CD4-positive, alpha-beta T cell (primary cell): ENCODE measurements at regions not wholly inside any gene's neighbourhood (a gene's known extent, or its start where the extent isn't known, plus 50 kb on each side); places are given as distances from the start of the nearest gene placed in this dataset.

Experiments used
- ATAC-seq: fragments of 200-7000 bp; cut with Tn5 transposase; one replicate; pipeline ENCODE4 v1.10.0; 2022; ENCODE audit warnings: mild to moderate bottlenecking; ENCODE audit not compliant: poor library complexity
- CTCF ChIA-PET: fragments of 350-600 bp; sonication (Branson Sonifier 250); formaldehyde crosslinking; loops from one replicate; lab custom pipeline; 2021; ENCODE audit warnings: antibody characterized with exemption, inconsistent platforms; lab: Charles Lee
- POLR2A ChIA-PET: fragments of 350-600 bp; sonication (Branson Sonifier 250); formaldehyde crosslinking; loops from one replicate; lab custom pipeline; 2021; ENCODE audit warnings: antibody characterized with exemption, inconsistent platforms; lab: Charles Lee
- DNase-seq, 14 experiments: peaks; one replicate each; pipeline ENCODE4 v3.0.0-alpha.2; 2013 to 2020; ENCODE audit warnings: mixed read lengths in 2 of 14
- H3K27ac ChIP-seq, 2 donors: one replicate each; pipeline versions ENCODE4 v1.5.1 to v1.7.0; 2013; ENCODE audit warnings: low read length in 2 of 2, low read depth in 1 of 2, mild to moderate bottlenecking in 1 of 2
- H3K27me3 ChIP-seq, 2 experiments: 1 replicate in 1 of 2; 2 replicates in 1 of 2; pipeline versions ENCODE4 v1.6.1 to v1.7.0; 2013; ENCODE audit warnings: low read length in 2 of 2, control low read depth in 1 of 2, mild to moderate bottlenecking in 1 of 2, moderate library complexity in 1 of 2; ENCODE audit not compliant: insufficient read depth in 2 of 2, control insufficient read depth in 1 of 2
- H3K36me3 ChIP-seq: one replicate; pipeline ENCODE4 v1.6.1; 2013; ENCODE audit warnings: low read length, control low read depth; ENCODE audit not compliant: insufficient read depth
- H3K4me1 ChIP-seq: one replicate; pipeline ENCODE4 v1.6.1; 2013; ENCODE audit warnings: low read length, control low read depth; ENCODE audit not compliant: insufficient read depth
- H3K4me3 ChIP-seq: one replicate; pipeline ENCODE4 v1.5.1; 2013; ENCODE audit warnings: mild to moderate bottlenecking, low read length, moderate library complexity
- H3K9me3 ChIP-seq, 2 experiments: 1 replicate in 1 of 2; 2 replicates in 1 of 2; pipeline versions ENCODE4 v1.6.1 to v1.7.0; 2013; ENCODE audit warnings: low read length in 2 of 2, mild to moderate bottlenecking in 2 of 2, control low read depth in 1 of 2, moderate library complexity in 1 of 2; ENCODE audit not compliant: control insufficient read depth in 1 of 2, insufficient read depth in 1 of 2
- H3K27ac Mint-ChIP-seq: one replicate; pipeline ENCODE4 v1.8.0; 2020; ENCODE audit warnings: mixed read lengths
- H3K27me3 Mint-ChIP-seq: one replicate; pipeline ENCODE4 v1.8.0; 2021; ENCODE audit warnings: mixed read lengths
- H3K36me3 Mint-ChIP-seq: one replicate; pipeline ENCODE4 v1.8.0; 2021; ENCODE audit warnings: low read depth, mixed read lengths
- H3K4me1 Mint-ChIP-seq: one replicate; pipeline ENCODE4 v1.8.0; 2021; ENCODE audit warnings: low read depth, mixed read lengths
- H3K4me3 Mint-ChIP-seq: one replicate; pipeline ENCODE4 v1.8.0; 2020; ENCODE audit warnings: mild to moderate bottlenecking, mixed read lengths
- H3K9me3 Mint-ChIP-seq: one replicate; pipeline ENCODE4 v1.8.0; 2020; ENCODE audit warnings: mixed read lengths
- intact Hi-C, 2 experiments: fragments of 100-400 bp; cut with DNase I in 1 of 2; cut with micrococcal nuclease in 1 of 2; formaldehyde crosslinking; loops; one replicate each; pipeline versions ENCODE4 v1.15.1 to v1.9.0; 2023 to 2025; cut with DNase I, micrococcal nuclease
- TF ChIP-seq, protein P1 (sequence below): fragments of 200-600 bp; IDR thresholded peaks from one replicate; pipeline ENCODE4 v1.8.0; 2022; ENCODE audit warnings: antibody characterized with exemption, mild to moderate bottlenecking

DNA sequence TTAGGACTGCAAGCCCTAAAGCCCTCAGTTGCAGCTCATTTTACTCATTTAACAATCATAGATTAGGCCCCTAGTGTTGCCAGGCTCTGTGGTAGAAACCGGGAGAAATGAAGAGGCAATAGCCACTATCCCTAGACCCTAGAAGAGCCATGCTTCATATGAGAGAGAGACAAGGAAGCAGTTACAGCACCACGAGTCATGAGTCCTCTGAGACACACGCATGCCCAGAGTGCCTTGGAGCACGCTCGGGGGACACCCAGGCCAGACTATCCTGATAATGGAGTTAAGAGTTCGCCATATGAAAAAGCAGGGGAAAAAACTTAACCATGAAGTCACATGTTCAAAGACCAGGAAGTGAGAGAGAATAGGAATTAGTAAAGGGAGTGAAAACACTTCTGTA lies 321.5 kb upstream of the PKDCC start:
- intact Hi-C loops = no loop called here
- Histone ChIP-seq H3K4me3 (no peak overlapping the region), H3K27ac (no peak overlapping the region), H3K36me3 (no peaks in the 10 kb centered on the region), H3K27me3 (no peaks in the 10 kb centered on the region), H3K9me3 (no peaks in the 10 kb centered on the region), H3K4me1 (no peaks in the 10 kb centered on the region)
- Mint-ChIP-seq H3K4me3 (no peak overlapping the region), H3K4me1 (no peaks in the 10 kb centered on the region), H3K27me3 (peaks cover 8% of the 10 kb centered on the region), H3K9me3 (no peaks in the 10 kb centered on the region), H3K36me3 (no peaks in the 10 kb centered on the region), H3K27ac (no peak overlapping the region)
- no peak for ATAC-seq
- DNase-seq = no peak
- CTCF ChIA-PET = no interaction called here
- TF ChIP-seq, protein P1, sequence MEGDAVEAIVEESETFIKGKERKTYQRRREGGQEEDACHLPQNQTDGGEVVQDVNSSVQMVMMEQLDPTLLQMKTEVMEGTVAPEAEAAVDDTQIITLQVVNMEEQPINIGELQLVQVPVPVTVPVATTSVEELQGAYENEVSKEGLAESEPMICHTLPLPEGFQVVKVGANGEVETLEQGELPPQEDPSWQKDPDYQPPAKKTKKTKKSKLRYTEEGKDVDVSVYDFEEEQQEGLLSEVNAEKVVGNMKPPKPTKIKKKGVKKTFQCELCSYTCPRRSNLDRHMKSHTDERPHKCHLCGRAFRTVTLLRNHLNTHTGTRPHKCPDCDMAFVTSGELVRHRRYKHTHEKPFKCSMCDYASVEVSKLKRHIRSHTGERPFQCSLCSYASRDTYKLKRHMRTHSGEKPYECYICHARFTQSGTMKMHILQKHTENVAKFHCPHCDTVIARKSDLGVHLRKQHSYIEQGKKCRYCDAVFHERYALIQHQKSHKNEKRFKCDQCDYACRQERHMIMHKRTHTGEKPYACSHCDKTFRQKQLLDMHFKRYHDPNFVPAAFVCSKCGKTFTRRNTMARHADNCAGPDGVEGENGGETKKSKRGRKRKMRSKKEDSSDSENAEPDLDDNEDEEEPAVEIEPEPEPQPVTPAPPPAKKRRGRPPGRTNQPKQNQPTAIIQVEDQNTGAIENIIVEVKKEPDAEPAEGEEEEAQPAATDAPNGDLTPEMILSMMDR = no peak
- POLR2A ChIA-PET = no interaction called here

DNA sequence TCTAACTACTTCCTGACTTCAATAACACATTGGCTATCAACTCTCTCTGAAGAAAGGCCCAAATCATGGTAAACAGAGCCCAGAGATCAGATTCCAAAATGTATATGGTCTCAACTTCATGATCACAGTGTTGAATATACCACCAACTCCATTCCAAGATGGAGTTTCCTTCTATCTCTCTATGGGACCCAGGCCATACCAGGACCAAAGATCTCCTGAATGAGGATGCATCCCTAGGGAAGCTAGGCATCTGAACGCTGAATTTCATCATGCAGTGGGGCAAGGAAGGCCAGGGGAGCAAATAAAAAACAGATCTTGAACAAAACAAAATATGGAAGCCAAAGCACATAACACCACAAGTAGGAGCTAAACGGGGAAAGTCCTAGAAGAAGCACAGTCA lies 320.7 kb upstream of the PKDCC start:
- Histone ChIP-seq H3K27ac (no peak overlapping the region), H3K27me3 (no peaks in the 10 kb centered on the region), H3K4me3 (no peak overlapping the region), H3K9me3 (no peaks in the 10 kb centered on the region), H3K4me1 (no peaks in the 10 kb centered on the region), H3K36me3 (no peaks in the 10 kb centered on the region)
- ATAC-seq (no peak), DNase-seq (no peak)
- H3K27ac Mint-ChIP-seq = no peak overlapping the region
- TF ChIP-seq, protein P1 = no peak
- intact Hi-C loops = no loop called here
- H3K4me3 Mint-ChIP-seq = no peak overlapping the region
- no peaks in the 10 kb centered on the region for H3K36me3 Mint-ChIP-seq
- no peaks in the 10 kb centered on the region for H3K9me3 Mint-ChIP-seq
- H3K4me1 Mint-ChIP-seq = no peaks in the 10 kb centered on the region
- ChIA-PET CTCF (interaction anchor here (1.0 kb wide), 1 partner anchor 9 kb away, joined by 3 read pairs; no protein-coding TSS in a partner anchor), POLR2A (no interaction called here)
- peaks cover 10% of the 10 kb centered on the region for H3K27me3 Mint-ChIP-seq

DNA sequence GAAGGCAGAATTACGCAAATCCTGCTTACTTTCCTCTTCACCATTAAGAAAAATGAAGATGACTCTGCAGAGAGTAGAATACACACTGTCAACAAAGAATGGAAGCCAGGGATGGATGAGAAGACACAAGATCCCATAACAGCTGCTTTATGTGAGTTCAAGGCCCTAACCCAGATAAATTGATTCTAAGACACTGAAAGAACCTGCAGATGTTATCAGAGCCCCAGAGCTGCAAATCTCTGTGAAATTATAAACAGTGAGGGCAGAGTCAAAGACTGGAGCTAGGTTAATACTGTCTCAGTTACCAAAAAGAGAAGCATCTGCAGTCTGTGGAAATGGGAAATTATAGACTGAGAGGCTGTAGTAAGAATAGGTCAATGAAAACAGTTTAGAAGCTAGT lies 320.1 kb upstream of the PKDCC start:
- Mint-ChIP-seq H3K9me3 (no peaks in the 10 kb centered on the region), H3K4me1 (no peaks in the 10 kb centered on the region), H3K4me3 (no peak overlapping the region), H3K36me3 (no peaks in the 10 kb centered on the region), H3K27ac (no peak overlapping the region), H3K27me3 (peaks cover 10% of the 10 kb centered on the region)
- ChIA-PET CTCF (interaction anchor here (1.0 kb wide), 1 partner anchor 10 kb away, joined by 3 read pairs; no protein-coding TSS in a partner anchor), POLR2A (no interaction called here)
- intact Hi-C loops = no loop called here
- Histone ChIP-seq H3K4me1 (no peaks in the 10 kb centered on the region), H3K4me3 (no peak overlapping the region), H3K27me3 (no peaks in the 10 kb centered on the region), H3K27ac (no peak overlapping the region), H3K9me3 (no peaks in the 10 kb centered on the region), H3K36me3 (no peaks in the 10 kb centered on the region)
- DNase-seq = no peak
- ATAC-seq = no peak
- TF ChIP-seq, protein P1 = no peak
